GM18867 (cell line): ENCODE measurements at regions not wholly inside any gene's neighbourhood (a gene's known extent, or its start where the extent isn't known, plus 50 kb on each side); places are given as distances from the start of the nearest gene placed in this dataset.

Experiments used
- ATAC-seq: cut with Tn5 transposase; IDR thresholded peaks from one replicate; pipeline ENCODE4 v1.9.1; 2021; ENCODE audit warnings: mild to moderate bottlenecking, moderate library complexity; ENCODE audit not compliant: unreplicated experiment

- ATAC-seq: peak; percentile 32
Observed at GRCh38 chr2:30339071-30339470, 107.7 kb downstream of the LBH start.

- ATAC-seq: no peak
Observed at GRCh38 chr2:30341500-30342267, 105.4 kb upstream of the LCLAT1 start.

DNA sequence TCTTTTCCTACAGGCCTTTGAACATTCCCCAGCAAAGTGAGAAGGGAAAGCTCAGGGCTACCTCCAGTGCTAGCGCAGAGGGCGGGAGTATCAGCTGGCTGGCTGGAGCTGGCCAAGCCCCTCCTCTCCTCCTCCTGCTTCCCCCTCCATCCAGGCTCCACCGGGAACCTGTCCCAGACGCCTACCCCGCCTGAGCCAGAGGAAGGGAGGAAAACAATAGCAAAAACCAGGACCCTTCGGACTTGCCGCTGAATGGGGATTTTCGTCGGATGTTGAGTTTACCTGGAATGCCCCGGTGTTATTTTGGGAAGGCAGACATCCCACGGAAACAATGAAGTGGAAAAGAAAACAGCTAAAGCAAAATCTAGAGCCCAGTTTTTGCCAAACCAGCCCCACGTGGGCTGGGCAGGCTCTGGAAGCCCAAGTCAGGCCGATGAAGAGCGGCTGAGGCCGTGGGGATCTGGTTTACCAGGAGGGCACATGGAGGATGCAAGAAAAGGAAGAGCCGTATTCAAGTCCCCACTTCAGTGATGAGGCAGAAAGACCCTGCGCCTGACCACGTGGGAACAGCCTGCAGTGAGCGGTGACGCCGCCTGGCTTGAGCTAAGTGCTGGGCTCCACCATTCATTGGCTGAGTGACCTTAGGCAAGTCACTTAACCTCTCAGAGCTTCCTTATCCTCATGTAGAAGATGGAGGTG is 100.4 kb upstream of the LCLAT1 start:
- ATAC-seq: no peak

DNA sequence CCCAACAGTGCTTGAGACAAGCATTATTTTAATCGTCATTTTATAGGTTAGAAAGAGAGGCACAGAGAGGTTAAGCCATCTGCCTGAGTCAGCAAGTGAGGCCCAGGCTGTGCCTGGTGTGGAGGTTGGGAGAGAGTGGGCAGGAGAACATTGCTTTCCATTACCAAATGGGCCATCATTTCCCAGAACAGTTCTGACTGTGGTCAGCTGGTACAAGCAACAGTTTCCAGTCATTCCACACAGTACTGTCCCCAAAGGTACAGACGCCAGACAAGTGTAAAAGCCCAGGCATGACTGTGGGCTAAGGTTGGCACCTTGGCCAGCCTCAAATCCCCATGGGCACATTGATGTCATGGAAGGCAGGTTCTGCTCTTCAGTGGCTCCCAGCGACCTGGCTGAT is 98.2 kb upstream of the LCLAT1 start:
- ATAC-seq: no peak

GRCh38 chr2:30349691-30350090 is 97.4 kb upstream of the LCLAT1 start:
- ATAC-seq: no peak

- ATAC-seq: no peak
Observed at GRCh38 chr2:30351116-30351515, 95.9 kb upstream of the LCLAT1 start.

GRCh38 chr2:30351949-30352348 is 95.1 kb upstream of the LCLAT1 start:
- ATAC-seq: no peak

DNA sequence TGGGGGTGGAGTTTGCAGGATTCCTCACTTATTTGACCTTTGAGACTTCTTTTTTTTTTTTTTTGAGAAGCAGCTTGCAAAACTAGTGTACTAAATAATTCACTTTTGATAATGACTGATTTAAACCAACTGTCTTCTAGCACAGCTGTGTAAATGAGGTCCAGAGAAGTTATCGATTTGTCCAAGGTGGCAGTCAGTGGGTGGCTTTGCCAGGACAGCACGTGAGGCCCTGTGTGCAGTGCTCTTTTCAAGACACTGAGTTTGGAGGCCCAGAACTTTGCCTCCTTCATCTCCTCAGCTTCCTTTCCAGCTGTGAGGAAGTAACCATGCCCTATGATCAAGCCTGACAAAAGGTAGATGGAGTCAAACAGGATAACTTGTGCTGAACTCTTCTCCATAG is 92.9 kb upstream of the LCLAT1 start:
- ATAC-seq: no peak

GRCh38 chr2:30354621-30355020 is 92.4 kb upstream of the LCLAT1 start:
- no peak for ATAC-seq

DNA sequence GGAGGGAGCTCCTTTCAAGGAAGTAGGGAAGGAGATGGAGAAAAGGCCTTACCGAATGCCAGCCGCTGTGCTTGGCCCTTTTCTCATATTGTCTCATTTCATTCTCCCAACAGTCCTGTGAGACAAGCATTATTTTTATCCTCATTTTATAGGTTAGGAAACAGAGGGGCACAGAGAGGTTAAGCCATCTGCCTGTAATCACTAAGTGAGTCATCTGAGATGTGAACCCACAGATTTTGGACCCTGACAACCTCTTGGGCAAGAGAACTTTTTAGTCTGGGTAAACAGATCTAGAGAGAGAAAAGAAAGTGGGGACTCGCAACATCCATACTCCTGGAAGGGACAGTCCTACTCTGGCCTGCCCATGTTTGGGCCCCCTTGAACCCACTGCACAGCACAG is 91.7 kb upstream of the LCLAT1 start:
- ATAC-seq: no peak

DNA sequence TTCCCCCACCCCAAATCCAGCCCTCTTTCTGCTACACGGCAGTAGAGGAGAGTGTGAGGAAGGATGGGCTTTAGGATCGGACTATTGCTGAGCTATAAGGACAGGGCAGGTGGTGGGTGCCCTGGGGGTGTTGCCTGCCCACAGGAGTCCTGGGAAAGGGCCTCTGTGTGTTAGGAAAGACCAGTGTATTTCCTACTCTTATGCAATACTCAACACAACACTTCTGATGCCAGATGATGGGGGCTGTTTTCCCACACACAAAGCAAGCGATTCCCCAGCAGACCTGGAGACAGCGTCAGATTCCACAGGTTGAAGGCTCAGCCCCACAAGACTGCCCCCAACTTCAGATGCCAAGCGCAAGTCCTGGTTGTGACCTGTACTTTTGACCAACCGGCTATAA is 91.0 kb upstream of the LCLAT1 start:
- no peak for ATAC-seq

DNA sequence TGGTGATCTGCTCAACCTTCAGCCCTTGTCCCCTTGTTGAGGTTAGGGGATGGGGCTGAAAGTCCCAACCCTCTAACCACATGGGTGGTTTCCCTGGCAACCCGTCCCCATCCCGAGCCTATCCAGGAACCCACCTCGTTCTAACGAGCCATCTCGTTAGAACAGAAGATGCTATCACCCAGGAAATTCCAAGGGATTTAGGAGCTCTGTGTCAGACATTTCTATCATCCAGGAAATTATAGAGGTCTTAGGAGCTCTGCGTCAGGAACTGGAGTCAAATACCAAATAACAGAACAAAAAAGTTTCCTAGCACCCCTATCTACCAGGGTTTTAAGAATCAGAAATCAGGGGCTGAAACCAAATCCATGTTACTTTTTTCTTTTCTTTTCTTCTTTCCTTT is 90.3 kb upstream of the LCLAT1 start:
- no peak for ATAC-seq

- ATAC-seq: no peak
Observed at GRCh38 chr2:30358351-30358750, 88.7 kb upstream of the LCLAT1 start.

DNA sequence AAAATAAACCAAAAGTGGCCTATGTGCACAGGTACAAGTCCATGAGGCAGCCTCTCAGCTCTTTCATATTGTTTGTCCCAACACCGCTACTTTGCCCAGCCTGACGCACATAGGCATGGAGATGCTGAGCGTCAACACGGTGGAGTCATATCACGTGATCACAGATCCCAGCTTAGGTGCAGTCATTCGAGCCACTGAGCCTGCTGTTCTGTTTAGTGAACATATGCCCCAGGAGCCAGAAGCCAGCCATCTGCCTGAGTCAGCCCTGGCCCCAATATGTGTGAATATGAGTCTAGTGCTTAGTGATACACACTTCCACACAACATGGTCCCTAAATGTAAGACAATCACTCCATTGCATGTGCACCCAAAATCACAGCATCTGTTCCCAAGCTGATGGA is 88.2 kb upstream of the LCLAT1 start:
- ATAC-seq: no peak

DNA sequence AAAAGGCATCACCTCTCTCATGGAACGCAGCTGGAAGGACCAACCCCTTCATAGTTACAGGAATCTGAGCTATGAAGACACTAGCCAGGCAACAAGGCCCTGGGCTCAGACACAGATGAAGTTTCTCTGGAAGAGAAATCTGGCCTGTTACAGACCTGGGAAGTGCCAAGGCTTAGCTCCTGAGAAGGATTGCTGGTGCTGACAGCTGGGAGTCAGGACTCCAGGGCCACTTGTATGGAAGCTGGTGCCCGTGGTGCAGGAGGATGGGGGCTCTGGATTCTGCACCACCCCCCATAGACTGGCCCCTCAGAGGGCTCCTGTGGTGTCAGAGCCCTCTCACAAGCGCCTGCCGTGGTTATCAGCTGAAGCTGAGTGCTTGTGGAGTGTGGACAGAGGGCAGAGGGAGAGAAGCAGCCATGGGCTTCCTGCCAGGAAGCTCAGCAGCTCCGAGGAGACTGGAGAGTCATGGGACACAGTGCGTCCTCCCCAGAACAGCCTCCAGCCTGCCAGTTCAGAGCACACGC is 87.3 kb upstream of the LCLAT1 start:
- no peak for ATAC-seq

DNA sequence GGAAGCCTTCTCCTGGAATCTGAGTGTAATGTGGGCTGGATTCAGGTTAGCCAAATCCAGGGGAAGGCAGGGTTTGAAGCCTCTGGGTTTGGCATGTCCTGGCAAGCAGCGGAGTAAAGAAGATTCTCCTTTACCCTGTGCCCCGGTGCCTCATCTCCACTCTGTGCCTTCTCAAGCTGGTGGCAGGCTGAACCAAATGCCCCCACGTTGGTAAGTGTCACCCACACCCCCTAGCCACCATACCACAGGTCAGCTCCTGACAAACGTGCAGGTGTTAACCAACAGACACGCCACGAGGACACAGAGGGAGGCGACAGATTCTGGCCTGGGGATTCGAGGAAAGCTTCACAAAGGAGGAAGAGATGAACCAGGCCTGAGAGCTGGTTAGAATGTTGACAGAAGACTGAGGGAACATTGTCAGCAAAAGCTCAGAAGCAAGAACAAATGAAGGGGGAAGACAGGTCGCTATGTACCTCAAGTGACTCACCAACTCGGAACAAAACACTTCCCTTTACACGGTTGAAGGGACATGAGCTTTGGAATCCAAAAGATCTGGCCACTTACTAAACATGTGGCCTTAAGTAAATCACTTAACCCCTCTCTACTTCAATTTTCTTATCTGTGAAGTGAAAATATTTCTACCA is 85.2 kb upstream of the LCLAT1 start:
- ATAC-seq: no peak

DNA sequence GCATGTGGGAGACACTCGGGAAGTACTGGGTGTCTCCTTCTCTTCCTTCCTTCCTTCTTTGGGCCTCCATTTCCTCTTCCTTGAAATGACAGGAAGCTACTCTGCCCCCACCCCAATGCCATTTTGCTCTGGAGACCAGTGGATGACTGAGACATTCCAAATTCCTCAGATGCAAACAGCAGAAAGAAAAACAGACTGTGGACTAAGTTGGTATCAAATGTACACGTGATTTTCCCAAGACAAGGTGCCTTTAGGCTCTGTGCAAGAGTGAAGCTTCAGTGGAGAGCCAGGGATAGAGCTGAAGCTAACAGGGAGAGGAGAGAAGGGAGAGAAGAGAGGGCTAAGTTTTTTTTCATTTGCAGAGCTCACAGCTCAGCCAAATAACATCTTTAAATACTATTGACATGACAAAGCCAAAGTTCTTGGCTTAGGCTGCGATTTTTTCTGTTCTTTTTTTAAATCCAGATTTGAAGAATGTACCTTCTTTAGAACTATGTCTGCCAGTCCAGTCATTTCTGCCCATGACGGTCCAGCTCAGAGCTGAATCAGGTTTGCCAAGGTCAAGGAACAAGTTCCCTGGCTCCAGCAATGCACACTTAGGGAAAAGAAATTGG is 84.5 kb upstream of the LCLAT1 start:
- ATAC-seq: no peak

DNA sequence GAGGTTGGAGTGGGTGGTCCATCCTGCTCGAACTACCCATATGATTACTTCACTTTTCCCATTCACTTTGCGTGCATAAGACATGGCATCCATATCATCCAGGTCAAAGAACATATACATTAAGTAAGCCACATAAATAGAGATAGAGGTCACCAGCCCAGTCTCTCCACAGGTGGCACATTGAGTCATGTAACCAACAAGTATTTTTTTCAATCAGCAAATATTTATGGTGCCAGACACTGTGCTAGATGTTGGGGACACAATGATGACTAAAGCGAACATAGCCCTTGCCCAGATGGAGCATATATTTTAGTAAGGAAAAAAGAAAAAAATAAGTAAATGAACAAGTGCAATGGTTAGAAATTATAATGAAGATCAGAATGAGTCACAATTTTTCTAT is 83.6 kb upstream of the LCLAT1 start:
- no peak for ATAC-seq

DNA sequence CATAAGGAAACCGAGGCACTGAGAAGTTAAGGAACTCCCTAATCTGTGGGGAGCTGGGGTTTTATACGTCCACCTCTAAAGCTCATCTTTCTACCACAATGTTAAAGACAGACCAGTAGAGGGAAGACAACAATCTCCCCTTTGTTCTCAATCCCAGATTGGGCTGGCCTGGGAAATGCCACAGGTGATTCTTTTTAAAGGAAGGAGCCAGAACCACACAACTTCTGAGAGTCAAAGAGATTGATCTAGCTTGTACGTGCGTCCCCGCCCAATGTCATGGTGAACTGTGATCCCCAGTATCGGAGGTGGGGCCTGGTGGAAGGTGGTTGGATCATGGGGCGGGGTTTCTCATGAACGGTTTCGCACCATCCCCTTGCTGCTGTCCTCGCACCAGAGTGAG is 81.8 kb upstream of the LCLAT1 start:
- no peak for ATAC-seq

GRCh38 chr2:30366199-30366691 is 80.8 kb upstream of the LCLAT1 start:
- ATAC-seq: no peak
